Fibroblast of lung (primary cell): ENCODE measurements at regions not wholly inside any gene's neighbourhood (a gene's known extent, or its start where the extent isn't known, plus 50 kb on each side); places are given as distances from the start of the nearest gene placed in this dataset.
"Not testable (repeated sequence)": the region's sequence is repeated elsewhere in the genome, so short reads cannot be mapped to it uniquely, and the experiment has no call there.

Source experiments
- DNase-seq, 2 donors: peaks; one replicate each; pipeline versions ENCODE4 v3.0.0 to v3.0.0-alpha.2; 2010; ENCODE audit warnings: low read depth in 2 of 2
- H2AFZ ChIP-seq: 2 replicates; pipeline ENCODE4 v1.5.1; 2012; ENCODE audit warnings: low read length, control low read depth, inconsistent platforms
- H3K27ac ChIP-seq: 2 replicates; pipeline ENCODE4 v1.5.1; 2011; ENCODE audit warnings: low read length, control low read depth; ENCODE audit not compliant: insufficient read depth
- H3K27me3 ChIP-seq: 2 replicates; pipeline ENCODE4 v1.5.1; 2011; ENCODE audit warnings: mild to moderate bottlenecking, low read length; ENCODE audit not compliant: control insufficient read depth, insufficient read depth
- H3K36me3 ChIP-seq: 2 replicates; pipeline ENCODE4 v1.5.1; 2011; ENCODE audit warnings: low read length; ENCODE audit not compliant: control insufficient read depth, insufficient read depth
- H3K4me1 ChIP-seq: 2 replicates; pipeline ENCODE4 v1.5.1; 2011; ENCODE audit warnings: low read length; ENCODE audit not compliant: control insufficient read depth, insufficient read depth; ENCODE audit errors: extremely low read depth
- H3K4me2 ChIP-seq: 2 replicates; pipeline ENCODE4 v1.5.1; 2011; ENCODE audit warnings: low read length, control low read depth; ENCODE audit not compliant: insufficient read depth; ENCODE audit errors: extremely low read depth
- H3K4me3 ChIP-seq, 4 experiments: fragments of 200-600 bp in 1 of 4; sonication (generic) in 1 of 4; replicated peaks in 1 of 4; 2 replicates each; pipeline ENCODE4 v1.5.1; 2011 to 2016; ENCODE audit warnings: low read length in 4 of 4, low read depth in 3 of 4, mild to moderate bottlenecking in 3 of 4, control low read depth in 2 of 4, inconsistent platforms in 1 of 4, mixed read lengths in 1 of 4; ENCODE audit not compliant: insufficient read depth in 1 of 4; ENCODE audit errors: control extremely low read depth in 1 of 4
- H3K79me2 ChIP-seq: 2 replicates; pipeline ENCODE4 v1.5.1; 2012; ENCODE audit warnings: mild to moderate bottlenecking, low read length, inconsistent platforms; ENCODE audit not compliant: control insufficient read depth, insufficient read depth
- H3K9ac ChIP-seq: 2 replicates; pipeline ENCODE4 v1.5.1; 2011; ENCODE audit warnings: mild to moderate bottlenecking, low read length, control low read depth; ENCODE audit not compliant: insufficient read depth
- H3K9me3 ChIP-seq: 2 replicates; pipeline ENCODE4 v1.5.1; 2012; ENCODE audit warnings: low read depth, low read length; ENCODE audit not compliant: control insufficient read depth, insufficient read depth
- H4K20me1 ChIP-seq: 2 replicates; pipeline ENCODE4 v1.5.1; 2011; ENCODE audit warnings: low read length; ENCODE audit not compliant: control insufficient read depth, insufficient read depth; ENCODE audit errors: extremely low read depth
- CTCF ChIP-seq, 2 donors: IDR thresholded peaks in 1 of 2; conservative IDR thresholded peaks in 1 of 2; 1 replicate in 1 of 2; 2 replicates in 1 of 2; pipeline ENCODE4 v1.5.1; 2011 to 2012; ENCODE audit warnings: low read length in 2 of 2, control low read depth in 1 of 2, inconsistent platforms in 1 of 2, low read depth in 1 of 2, mild to moderate bottlenecking in 1 of 2
- EZH2 ChIP-seq: IDR thresholded peaks from 2 replicates; pipeline ENCODE4 v1.5.1; 2012; ENCODE audit warnings: low read length, control low read depth, mild to moderate bottlenecking; ENCODE audit errors: missing control alignments

- H2AFZ ChIP-seq = no peak overlapping the region
- no peak for DNase-seq
- H3K4me3 ChIP-seq = no peak overlapping the region
- no peaks in the 10 kb centered on the region for H3K27me3 ChIP-seq
- no peak overlapping the region for H3K9ac ChIP-seq
- TF ChIP-seq CTCF (conservative IDR thresholded peaks at IDR 0.05 in 1 of 2, IDR thresholded peaks at IDR 0.05 in 1 of 2; ENCODE audit: low read depth in 1 of 2, low read length in 2 of 2) = no peak
- no peak for TF ChIP-seq EZH2
- no peaks in the 10 kb centered on the region for H3K9me3 ChIP-seq
- no peak overlapping the region for H3K27ac ChIP-seq
- no peak overlapping the region for H3K4me2 ChIP-seq
- H3K79me2 ChIP-seq = no peaks in the 10 kb centered on the region
- H3K4me1 ChIP-seq = no peaks in the 10 kb centered on the region
- no peaks in the 10 kb centered on the region for H4K20me1 ChIP-seq
- H3K36me3 ChIP-seq = no peaks in the 10 kb centered on the region
Observed at GRCh38 chr3:191915712-191916111, 454.7 kb downstream of the PYDC2 start.

- H3K4me3 ChIP-seq = no peak overlapping the region
- H3K79me2 ChIP-seq = no peaks in the 10 kb centered on the region
- no peaks in the 10 kb centered on the region for H3K9me3 ChIP-seq
- H3K9ac ChIP-seq = no peak overlapping the region
- H3K36me3 ChIP-seq = no peaks in the 10 kb centered on the region
- no peak overlapping the region for H2AFZ ChIP-seq
- H3K27ac ChIP-seq = no peak overlapping the region
- no peak overlapping the region for H3K4me2 ChIP-seq
- no peaks in the 10 kb centered on the region for H3K4me1 ChIP-seq
- no peaks in the 10 kb centered on the region for H3K27me3 ChIP-seq
- no peak for DNase-seq
- TF ChIP-seq CTCF (conservative IDR thresholded peaks at IDR 0.05 in 1 of 2, IDR thresholded peaks at IDR 0.05 in 1 of 2; ENCODE audit: low read depth in 1 of 2, low read length in 2 of 2) = no peak
- TF ChIP-seq EZH2 = no peak
- no peaks in the 10 kb centered on the region for H4K20me1 ChIP-seq
Observed at GRCh38 chr3:191919491-191920026, 458.6 kb downstream of the PYDC2 start.

GRCh38 chr3:191922570-191922969 is 461.6 kb downstream of the PYDC2 start:
- H3K9me3 ChIP-seq = no peaks in the 10 kb centered on the region

GRCh38 chr3:191927183-191927817 is 466.3 kb downstream of the PYDC2 start:
- not testable (repeated sequence) for H3K4me2 ChIP-seq, H3K27ac ChIP-seq, H3K79me2 ChIP-seq, H3K9me3 ChIP-seq, DNase-seq, H3K4me3 ChIP-seq, H4K20me1 ChIP-seq, H3K36me3 ChIP-seq, H3K4me1 ChIP-seq, H3K9ac ChIP-seq, H2AFZ ChIP-seq, H3K27me3 ChIP-seq

More at GRCh38 chr3:191922570-191922969, 461.6 kb downstream of the PYDC2 start:
- no peaks in the 10 kb centered on the region for H3K4me1 ChIP-seq
- TF ChIP-seq EZH2 (no peak), CTCF (conservative IDR thresholded peaks at IDR 0.05 in 1 of 2, IDR thresholded peaks at IDR 0.05 in 1 of 2; ENCODE audit: low read depth in 1 of 2, low read length in 2 of 2) (no peak)
- no peaks in the 10 kb centered on the region for H3K27me3 ChIP-seq
- no peak overlapping the region for H3K4me3 ChIP-seq
- no peak overlapping the region for H3K4me2 ChIP-seq
- DNase-seq = no peak
- no peak overlapping the region for H2AFZ ChIP-seq
- H4K20me1 ChIP-seq = no peaks in the 10 kb centered on the region
- no peaks in the 10 kb centered on the region for H3K36me3 ChIP-seq
- no peak overlapping the region for H3K9ac ChIP-seq
- H3K79me2 ChIP-seq = no peaks in the 10 kb centered on the region
- no peak overlapping the region for H3K27ac ChIP-seq

GRCh38 chr3:191927998-191928397 is 467.0 kb downstream of the PYDC2 start:
- H3K36me3 ChIP-seq, H4K20me1 ChIP-seq, H3K27ac ChIP-seq, H3K9ac ChIP-seq, H3K27me3 ChIP-seq, H2AFZ ChIP-seq, H3K9me3 ChIP-seq, H3K4me3 ChIP-seq, H3K4me1 ChIP-seq, DNase-seq, H3K79me2 ChIP-seq, H3K4me2 ChIP-seq: not testable (repeated sequence)
